Stimulated activated naive CD8-positive, alpha-beta T cell treated with anti-CD3 and anti-CD28 coated beads, Interleukin-15, Interleukin-2, amounts not matched to agents 100 ng/mL and 50 ng/mL, for 24 hours (primary cell): ENCODE measurements at regions not wholly inside any gene's neighbourhood (a gene's known extent, or its start where the extent isn't known, plus 50 kb on each side); places are given as distances from the start of the nearest gene placed in this dataset.

Experiments
- H3K27ac Mint-ChIP-seq: one replicate; pipeline ENCODE4 v1.8.0; 2021; ENCODE audit warnings: mild to moderate bottlenecking, mixed read lengths
- H3K27me3 Mint-ChIP-seq: one replicate; pipeline ENCODE4 v1.8.0; 2021; ENCODE audit warnings: mixed read lengths
- H3K36me3 Mint-ChIP-seq: one replicate; pipeline ENCODE4 v1.8.0; 2021; ENCODE audit warnings: low read depth, mixed read lengths
- H3K4me1 Mint-ChIP-seq: one replicate; pipeline ENCODE4 v1.8.0; 2021; ENCODE audit warnings: low read depth, mixed read lengths
- H3K4me3 Mint-ChIP-seq: one replicate; pipeline ENCODE4 v1.8.0; 2021; ENCODE audit warnings: mild to moderate bottlenecking, mixed read lengths
- H3K9me3 Mint-ChIP-seq: one replicate; pipeline ENCODE4 v1.8.0; 2021; ENCODE audit warnings: mixed read lengths

DNA sequence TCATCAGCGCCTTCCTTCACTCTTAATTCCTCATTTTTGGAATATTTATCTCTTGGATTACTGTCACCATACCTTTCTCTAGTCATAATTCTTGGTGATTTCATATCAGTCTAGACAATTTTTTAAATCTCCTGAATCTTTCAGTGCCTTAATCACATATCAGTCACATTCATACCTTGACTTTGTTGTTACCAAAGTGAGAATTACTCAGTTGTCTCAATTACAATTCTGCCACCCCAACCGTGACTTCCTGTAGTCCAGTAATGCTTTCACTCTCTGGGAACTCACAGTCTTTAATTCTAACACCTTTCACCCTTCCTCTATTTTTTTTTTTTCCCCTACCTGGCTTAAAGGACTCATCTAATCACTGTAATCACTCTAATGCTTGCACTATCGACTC, 1275.3 kb upstream of the TENM3 start:
- H3K9me3 Mint-ChIP-seq, result peaks cover 4% of the 10 kb centered on the region
- H3K27me3 Mint-ChIP-seq, result no peaks in the 10 kb centered on the region
- no peaks in the 10 kb centered on the region for H3K36me3 Mint-ChIP-seq
- no peak overlapping the region for H3K4me3 Mint-ChIP-seq
- H3K27ac Mint-ChIP-seq, result no peak overlapping the region
- H3K4me1 Mint-ChIP-seq, result no peaks in the 10 kb centered on the region

- H3K36me3 Mint-ChIP-seq, result no peaks in the 10 kb centered on the region
- H3K27me3 Mint-ChIP-seq, result no peaks in the 10 kb centered on the region
- no peak overlapping the region for H3K27ac Mint-ChIP-seq
- H3K4me1 Mint-ChIP-seq, result no peaks in the 10 kb centered on the region
- H3K4me3 Mint-ChIP-seq, result no peak overlapping the region
- H3K9me3 Mint-ChIP-seq, result no peaks in the 10 kb centered on the region
Observed at GRCh38 chr4:180973894-180974293, 1269.3 kb upstream of the TENM3 start.

- no peak overlapping the region for H3K4me3 Mint-ChIP-seq
- no peaks in the 10 kb centered on the region for H3K4me1 Mint-ChIP-seq
- peaks cover 3% of the 10 kb centered on the region for H3K9me3 Mint-ChIP-seq
- no peaks in the 10 kb centered on the region for H3K27me3 Mint-ChIP-seq
- H3K36me3 Mint-ChIP-seq, result no peaks in the 10 kb centered on the region
- H3K27ac Mint-ChIP-seq, result no peak overlapping the region
Observed at GRCh38 chr4:180990931-180991330, 1252.3 kb upstream of the TENM3 start.

- Mint-ChIP-seq H3K36me3 (no peaks in the 10 kb centered on the region), H3K27ac (no peak overlapping the region), H3K27me3 (no peaks in the 10 kb centered on the region), H3K4me3 (no peak overlapping the region), H3K9me3 (peaks cover 7% of the 10 kb centered on the region), H3K4me1 (no peaks in the 10 kb centered on the region)
Observed at GRCh38 chr4:180993244-180993836, 1249.9 kb upstream of the TENM3 start.

GRCh38 chr4:180994722-180995121, 1248.5 kb upstream of the TENM3 start:
- no peaks in the 10 kb centered on the region for H3K27me3 Mint-ChIP-seq
- H3K4me3 Mint-ChIP-seq, result no peak overlapping the region

GRCh38 chr4:180999217-180999616, 1244.0 kb upstream of the TENM3 start:
- no peaks in the 10 kb centered on the region for H3K4me1 Mint-ChIP-seq
- H3K4me3 Mint-ChIP-seq, result no peak overlapping the region
- H3K27ac Mint-ChIP-seq, result no peak overlapping the region
- no peaks in the 10 kb centered on the region for H3K36me3 Mint-ChIP-seq
- no peaks in the 10 kb centered on the region for H3K27me3 Mint-ChIP-seq
- peaks cover 10% of the 10 kb centered on the region for H3K9me3 Mint-ChIP-seq

More at GRCh38 chr4:180994722-180995121, 1248.5 kb upstream of the TENM3 start:
- no peaks in the 10 kb centered on the region for H3K4me1 Mint-ChIP-seq
- no peak overlapping the region for H3K27ac Mint-ChIP-seq
- peaks cover 7% of the 10 kb centered on the region for H3K9me3 Mint-ChIP-seq
- no peaks in the 10 kb centered on the region for H3K36me3 Mint-ChIP-seq

GRCh38 chr4:181004056-181004455, 1239.1 kb upstream of the TENM3 start:
- H3K27me3 Mint-ChIP-seq, result no peaks in the 10 kb centered on the region
- peaks cover 17% of the 10 kb centered on the region for H3K9me3 Mint-ChIP-seq
- no peak overlapping the region for H3K27ac Mint-ChIP-seq
- no peak overlapping the region for H3K4me3 Mint-ChIP-seq
- no peaks in the 10 kb centered on the region for H3K36me3 Mint-ChIP-seq
- no peaks in the 10 kb centered on the region for H3K4me1 Mint-ChIP-seq

- Mint-ChIP-seq H3K27me3 (no peaks in the 10 kb centered on the region), H3K36me3 (no peaks in the 10 kb centered on the region), H3K4me3 (no peak overlapping the region), H3K27ac (no peak overlapping the region), H3K9me3 (peaks cover 20% of the 10 kb centered on the region), H3K4me1 (no peaks in the 10 kb centered on the region)
Observed at GRCh38 chr4:181006499-181007260, 1236.5 kb upstream of the TENM3 start.

GRCh38 chr4:181007751-181008150, 1235.5 kb upstream of the TENM3 start:
- H3K27me3 Mint-ChIP-seq, result no peaks in the 10 kb centered on the region
- H3K4me1 Mint-ChIP-seq, result no peaks in the 10 kb centered on the region
- peaks cover 27% of the 10 kb centered on the region for H3K9me3 Mint-ChIP-seq
- no peak overlapping the region for H3K27ac Mint-ChIP-seq
- H3K4me3 Mint-ChIP-seq, result no peak overlapping the region
- H3K36me3 Mint-ChIP-seq, result no peaks in the 10 kb centered on the region

DNA sequence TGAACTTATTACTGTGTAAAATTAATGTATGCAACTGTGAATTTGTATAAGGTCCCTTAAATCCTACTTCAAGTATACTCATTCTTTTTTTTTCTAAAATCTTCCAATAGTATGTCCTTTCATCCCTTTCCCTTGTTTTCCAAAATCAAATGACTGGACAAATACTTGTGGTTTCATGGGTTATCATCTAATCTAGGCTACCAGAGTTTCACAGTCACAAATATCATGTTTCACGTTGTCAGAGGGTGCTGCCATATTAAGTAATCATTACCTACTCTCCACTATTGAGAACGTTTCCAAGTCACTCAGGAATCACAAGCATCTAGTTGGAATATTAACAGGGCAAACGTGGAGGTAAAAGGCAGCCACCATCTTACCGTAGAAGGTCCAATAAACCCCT, 1235.0 kb upstream of the TENM3 start:
- Mint-ChIP-seq H3K27me3 (no peaks in the 10 kb centered on the region), H3K4me3 (no peak overlapping the region), H3K36me3 (no peaks in the 10 kb centered on the region), H3K9me3 (peaks cover 31% of the 10 kb centered on the region), H3K27ac (no peak overlapping the region), H3K4me1 (no peaks in the 10 kb centered on the region)

DNA sequence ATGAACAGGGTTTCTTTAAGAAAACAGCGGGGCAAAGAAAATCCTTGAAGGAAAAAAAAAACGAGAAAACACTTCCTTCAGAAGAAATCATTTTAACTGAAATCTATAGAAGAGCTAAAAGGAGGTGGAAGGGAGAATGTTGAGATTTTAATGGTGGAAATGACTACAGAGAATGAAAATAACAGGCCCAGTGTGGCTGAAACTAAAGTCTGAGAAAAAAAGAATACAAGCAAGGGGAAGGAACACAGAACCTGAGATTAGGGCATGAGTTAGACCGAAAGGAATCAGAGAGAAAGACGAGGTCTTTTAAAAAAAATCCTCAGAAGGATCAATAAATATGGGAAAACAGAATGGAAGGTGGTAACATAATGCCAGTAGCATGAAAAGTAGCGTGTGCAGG, 1230.0 kb upstream of the TENM3 start:
- no peak overlapping the region for H3K27ac Mint-ChIP-seq
- H3K9me3 Mint-ChIP-seq, result peaks cover 28% of the 10 kb centered on the region
- no peaks in the 10 kb centered on the region for H3K4me1 Mint-ChIP-seq
- H3K4me3 Mint-ChIP-seq, result no peak overlapping the region
- no peaks in the 10 kb centered on the region for H3K36me3 Mint-ChIP-seq
- H3K27me3 Mint-ChIP-seq, result no peaks in the 10 kb centered on the region

GRCh38 chr4:181017038-181017437, 1226.2 kb upstream of the TENM3 start:
- Mint-ChIP-seq H3K27me3 (no peaks in the 10 kb centered on the region), H3K27ac (no peak overlapping the region), H3K9me3 (peaks cover 31% of the 10 kb centered on the region), H3K4me1 (no peaks in the 10 kb centered on the region), H3K4me3 (no peak overlapping the region), H3K36me3 (no peaks in the 10 kb centered on the region)

DNA sequence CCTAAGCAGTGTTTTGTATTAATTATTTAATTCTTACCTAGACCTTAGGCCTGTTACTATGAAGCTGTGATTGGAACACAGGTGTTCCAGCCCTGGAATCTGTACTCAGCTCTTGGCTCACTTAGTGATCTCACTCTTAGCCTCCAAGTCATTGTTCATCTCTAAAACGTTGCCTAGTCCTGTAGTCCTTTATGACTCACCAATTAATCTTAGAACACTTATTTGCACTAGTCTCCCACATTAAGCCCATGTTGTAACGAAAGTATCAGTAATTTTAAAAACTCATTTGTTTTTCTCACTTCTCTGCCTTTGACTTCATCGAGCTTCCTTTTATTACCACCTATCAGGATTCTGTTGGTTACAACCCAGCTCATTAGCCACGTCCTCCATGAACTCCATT, 1224.7 kb upstream of the TENM3 start:
- no peaks in the 10 kb centered on the region for H3K27me3 Mint-ChIP-seq
- H3K9me3 Mint-ChIP-seq, result peaks cover 25% of the 10 kb centered on the region
- H3K4me3 Mint-ChIP-seq, result no peak overlapping the region
- H3K36me3 Mint-ChIP-seq, result no peaks in the 10 kb centered on the region
- no peak overlapping the region for H3K27ac Mint-ChIP-seq
- H3K4me1 Mint-ChIP-seq, result no peaks in the 10 kb centered on the region

DNA sequence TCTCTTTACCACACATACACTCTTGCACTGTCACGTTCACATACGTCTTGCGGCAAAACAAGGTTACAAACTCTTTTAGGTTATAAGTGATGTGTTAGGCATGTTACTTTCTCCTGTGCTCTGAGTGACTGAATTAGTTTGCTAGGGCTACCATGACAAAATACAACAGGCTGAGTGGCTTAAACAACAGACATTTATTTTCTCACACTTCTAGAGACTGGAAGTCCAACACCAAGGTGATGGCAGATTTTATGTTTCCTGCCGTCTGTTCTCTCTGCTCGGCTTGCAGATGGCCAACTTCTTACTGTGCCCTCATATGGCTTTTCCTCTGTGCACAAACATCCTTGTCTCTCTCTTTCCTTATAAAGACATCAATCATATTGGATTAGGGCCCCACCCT, 1224.3 kb upstream of the TENM3 start:
- Mint-ChIP-seq H3K9me3 (peaks cover 20% of the 10 kb centered on the region), H3K27me3 (no peaks in the 10 kb centered on the region), H3K27ac (no peak overlapping the region), H3K4me1 (no peaks in the 10 kb centered on the region), H3K4me3 (no peak overlapping the region), H3K36me3 (no peaks in the 10 kb centered on the region)

GRCh38 chr4:181020456-181020855, 1222.7 kb upstream of the TENM3 start:
- peaks cover 19% of the 10 kb centered on the region for H3K9me3 Mint-ChIP-seq
- H3K4me3 Mint-ChIP-seq, result no peak overlapping the region
- no peaks in the 10 kb centered on the region for H3K36me3 Mint-ChIP-seq
- no peaks in the 10 kb centered on the region for H3K4me1 Mint-ChIP-seq
- H3K27ac Mint-ChIP-seq, result no peak overlapping the region
- no peaks in the 10 kb centered on the region for H3K27me3 Mint-ChIP-seq

DNA sequence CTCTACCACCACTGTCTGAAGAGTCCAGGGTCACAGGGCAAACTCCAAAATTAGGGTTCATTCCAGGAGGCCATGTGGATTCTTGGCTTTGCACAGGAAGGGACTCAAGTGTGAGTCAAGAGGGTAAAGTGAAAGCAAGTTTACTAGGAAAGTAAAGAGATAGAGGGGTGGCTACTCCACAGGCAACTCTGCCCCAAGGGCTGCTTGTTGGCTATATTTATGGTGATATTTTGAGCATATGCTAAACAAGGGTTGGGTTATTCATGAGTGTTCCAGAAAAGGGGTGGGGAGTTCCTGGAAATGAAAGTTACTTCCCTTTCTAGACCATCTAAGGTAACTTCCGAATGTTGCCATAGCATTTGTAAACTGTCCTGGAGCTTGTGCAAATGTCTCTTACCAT, 1222.0 kb upstream of the TENM3 start:
- Mint-ChIP-seq H3K4me1 (no peaks in the 10 kb centered on the region), H3K27me3 (no peaks in the 10 kb centered on the region), H3K9me3 (peaks cover 19% of the 10 kb centered on the region), H3K36me3 (no peaks in the 10 kb centered on the region), H3K27ac (no peak overlapping the region), H3K4me3 (no peak overlapping the region)
